ENCODE measurements at regions not wholly inside any gene's neighbourhood (a gene's known extent, or its start where the extent isn't known, plus 50 kb on each side); places are given as distances from the start of the nearest gene placed in this dataset.
"Not testable (repeated sequence)": the region's sequence is repeated elsewhere in the genome, so short reads cannot be mapped to it uniquely, and the experiment has no call there.

- DNase-seq (ENCODE audit: insufficient read length, low spot score) (no peak), FAIRE-seq (peak; percentile 6)
- no peak for TF ChIP-seq POLR2A (IDR thresholded peaks at IDR 0.05; ENCODE audit: low read depth, low read length)
Measured at GRCh38 chr3:28130836-28131235, 110.6 kb upstream of the CMC1 start.

- FAIRE-seq (no peak), DNase-seq (ENCODE audit: insufficient read length, low spot score) (no peak)
- no peak for TF ChIP-seq POLR2A (IDR thresholded peaks at IDR 0.05; ENCODE audit: low read depth, low read length)
Measured at GRCh38 chr3:28132941-28133340, 108.5 kb upstream of the CMC1 start.

- no peak for TF ChIP-seq POLR2A (IDR thresholded peaks at IDR 0.05; ENCODE audit: low read depth, low read length)
- DNase-seq (ENCODE audit: insufficient read length, low spot score) (no peak), FAIRE-seq (no peak)
Measured at GRCh38 chr3:28134198-28134597, 107.2 kb upstream of the CMC1 start.

- no peak for FAIRE-seq
- no peak for DNase-seq (ENCODE audit: insufficient read length, low spot score)
- TF ChIP-seq POLR2A (IDR thresholded peaks at IDR 0.05; ENCODE audit: low read depth, low read length): no peak
Measured at GRCh38 chr3:28134792-28135375, 106.5 kb upstream of the CMC1 start.

GRCh38 chr3:28136607-28137216 lies 104.7 kb upstream of the CMC1 start:
- no peak for TF ChIP-seq POLR2A (IDR thresholded peaks at IDR 0.05; ENCODE audit: low read depth, low read length)
- no peak for DNase-seq (ENCODE audit: insufficient read length, low spot score)
- no peak for FAIRE-seq

GRCh38 chr3:28138043-28138610 lies 103.3 kb upstream of the CMC1 start:
- TF ChIP-seq POLR2A (IDR thresholded peaks at IDR 0.05; ENCODE audit: low read depth, low read length): no peak
- FAIRE-seq (no peak), DNase-seq (ENCODE audit: insufficient read length, low spot score) (no peak)

GRCh38 chr3:28139288-28139687 lies 102.1 kb upstream of the CMC1 start:
- TF ChIP-seq POLR2A (IDR thresholded peaks at IDR 0.05; ENCODE audit: low read depth, low read length): no peak
- FAIRE-seq (no peak), DNase-seq (ENCODE audit: insufficient read length, low spot score) (no peak)

GRCh38 chr3:28139967-28140634 lies 101.3 kb upstream of the CMC1 start:
- DNase-seq (ENCODE audit: insufficient read length, low spot score) (no peak), FAIRE-seq (no peak)
- no peak for TF ChIP-seq POLR2A (IDR thresholded peaks at IDR 0.05; ENCODE audit: low read depth, low read length)

GRCh38 chr3:28140664-28141063 lies 100.8 kb upstream of the CMC1 start:
- no peak for FAIRE-seq

GRCh38 chr3:28149960-28150359 lies 91.5 kb upstream of the CMC1 start:
- DNase-seq (ENCODE audit: insufficient read length, low spot score) (no peak), FAIRE-seq (no peak)
- no peak for TF ChIP-seq POLR2A (IDR thresholded peaks at IDR 0.05; ENCODE audit: low read depth, low read length)

More at GRCh38 chr3:28140664-28141063, 100.8 kb upstream of the CMC1 start:
- DNase-seq (ENCODE audit: insufficient read length, low spot score): no peak
- no peak for TF ChIP-seq POLR2A (IDR thresholded peaks at IDR 0.05; ENCODE audit: low read depth, low read length)

- no peak for TF ChIP-seq POLR2A (IDR thresholded peaks at IDR 0.05; ENCODE audit: low read depth, low read length)
- DNase-seq (ENCODE audit: insufficient read length, low spot score) (no peak), FAIRE-seq (no peak)
Measured at GRCh38 chr3:28150465-28151206, 90.8 kb upstream of the CMC1 start.

- TF ChIP-seq POLR2A (IDR thresholded peaks at IDR 0.05; ENCODE audit: low read depth, low read length): no peak
- no peak for FAIRE-seq
- DNase-seq (ENCODE audit: insufficient read length, low spot score): no peak
Measured at GRCh38 chr3:28151207-28151550, 90.2 kb upstream of the CMC1 start.

- FAIRE-seq (peak; percentile 58), DNase-seq (ENCODE audit: insufficient read length, low spot score) (no peak)
- TF ChIP-seq POLR2A (IDR thresholded peaks at IDR 0.05; ENCODE audit: low read depth, low read length): no peak
Measured at GRCh38 chr3:28151608-28152228, 89.7 kb upstream of the CMC1 start.

- FAIRE-seq: no peak
- no peak for DNase-seq (ENCODE audit: insufficient read length, low spot score)
- no peak for TF ChIP-seq POLR2A (IDR thresholded peaks at IDR 0.05; ENCODE audit: low read depth, low read length)
Measured at GRCh38 chr3:28155631-28156030, 85.8 kb upstream of the CMC1 start.

GRCh38 chr3:28156599-28156998 lies 84.8 kb upstream of the CMC1 start:
- FAIRE-seq; DNase-seq (ENCODE audit: insufficient read length, low spot score): not testable (repeated sequence)
